SK-N-SH (cell line): ENCODE measurements at regions not wholly inside any gene's neighbourhood (a gene's known extent, or its start where the extent isn't known, plus 50 kb on each side); places are given as distances from the start of the nearest gene placed in this dataset.

Experiments
- CTCF ChIP-seq: fragments of 200-600 bp; sonication (generic); IDR thresholded peaks from 2 replicates; pipeline ENCODE4 v1.6.1; 2017; ENCODE audit warnings: antibody characterized with exemption, mild to moderate bottlenecking, moderate library complexity
- EP300 ChIP-seq, 2 experiments: IDR thresholded peaks; 2 replicates each; pipeline versions ENCODE4 v1.4.0 to v1.6.1; 2012; ENCODE audit warnings: borderline replicate concordance in 1 of 2, low read depth in 1 of 2, low read length in 1 of 2
- EZH2phosphoT487 ChIP-seq: fragments of 200-600 bp; sonication (generic); IDR thresholded peaks from 2 replicates; pipeline ENCODE4 v1.6.1; 2017; ENCODE audit warnings: low read depth, mixed run types, mild to moderate bottlenecking, antibody characterized with exemption, moderate library complexity, borderline replicate concordance
- GABPA ChIP-seq: IDR thresholded peaks from 2 replicates; pipeline ENCODE4 v1.4.0; 2012; ENCODE audit warnings: low read depth, mild to moderate bottlenecking
- IRF3 ChIP-seq: fragments of 150-350 bp; IDR thresholded peaks from 2 replicates; pipeline ENCODE4 v1.6.1; 2016; ENCODE audit warnings: mild to moderate bottlenecking, low read depth, low read length
- JUND ChIP-seq: IDR thresholded peaks from 2 replicates; pipeline ENCODE4 v1.4.0; 2012
- MAX ChIP-seq: IDR thresholded peaks from 2 replicates; pipeline ENCODE4 v1.4.0; 2012; ENCODE audit warnings: low read depth
- POLR2AphosphoS5 ChIP-seq: IDR thresholded peaks from 2 replicates; pipeline ENCODE4 v1.6.1; 2012; ENCODE audit warnings: low read depth, low read length
- RAD21 ChIP-seq: IDR thresholded peaks from 2 replicates; pipeline ENCODE4 v1.6.1; 2012; ENCODE audit warnings: mild to moderate bottlenecking, low read length
- RXRA ChIP-seq: IDR thresholded peaks from 2 replicates; pipeline ENCODE4 v1.4.0; 2012; ENCODE audit warnings: low read depth, mild to moderate bottlenecking, borderline replicate concordance
- USF2 ChIP-seq: fragments of 150-350 bp; IDR thresholded peaks from 2 replicates; pipeline ENCODE4 v1.6.1; 2017; ENCODE audit warnings: antibody characterized with exemption, low read length, low read depth, borderline replicate concordance
- ZBTB33 ChIP-seq: IDR thresholded peaks from 2 replicates; pipeline ENCODE4 v1.4.0; 2012; ENCODE audit warnings: low read depth, borderline replicate concordance

- TF ChIP-seq CTCF (no peak), JUND (no peak), RAD21 (no peak), MAX (no peak), GABPA (no peak), USF2 (no peak), POLR2AphosphoS5 (no peak), EP300 (IDR thresholded peaks at IDR 0.05; ENCODE audit: borderline replicate concordance in 1 of 2, low read depth in 1 of 2, low read length in 1 of 2) (no peak), IRF3 (no peak), EZH2phosphoT487 (no peak), ZBTB33 (no peak), RXRA (no peak)
Observed at GRCh38 chr4:30979402-30979801, 259.2 kb downstream of the PCDH7 start.
